HG02588 (cell line): ENCODE measurements at regions not wholly inside any gene's neighbourhood (a gene's known extent, or its start where the extent isn't known, plus 50 kb on each side); places are given as distances from the start of the nearest gene placed in this dataset.
"Not testable (repeated sequence)": the region's sequence is repeated elsewhere in the genome, so short reads cannot be mapped to it uniquely, and the experiment has no call there.

Source experiments
- ATAC-seq: cut with Tn5 transposase; IDR thresholded peaks from one replicate; pipeline ENCODE4 v1.9.1; 2021; ENCODE audit warnings: mild to moderate bottlenecking, moderate library complexity; ENCODE audit not compliant: unreplicated experiment

DNA sequence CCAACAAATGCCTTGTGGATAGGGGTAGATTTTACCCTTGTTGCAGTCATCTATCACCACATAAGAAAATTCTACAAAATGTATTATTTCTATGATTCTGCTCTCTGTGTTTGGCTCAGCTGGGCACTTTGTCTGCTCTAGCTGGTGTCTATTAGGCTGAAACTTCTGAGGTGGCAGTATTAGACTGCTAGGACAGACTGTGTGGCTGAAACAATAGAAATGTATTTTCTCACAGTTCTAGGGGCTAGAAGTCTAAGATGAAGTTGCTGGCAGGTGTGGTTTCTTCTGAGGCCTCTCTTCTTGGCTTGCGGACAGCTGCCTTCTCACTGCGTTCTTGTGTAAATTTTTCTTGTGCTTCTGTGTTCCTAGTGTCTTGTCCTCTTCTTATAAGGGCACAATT, 1139.6 kb upstream of the LRRTM3 start:
- ATAC-seq = no peak

DNA sequence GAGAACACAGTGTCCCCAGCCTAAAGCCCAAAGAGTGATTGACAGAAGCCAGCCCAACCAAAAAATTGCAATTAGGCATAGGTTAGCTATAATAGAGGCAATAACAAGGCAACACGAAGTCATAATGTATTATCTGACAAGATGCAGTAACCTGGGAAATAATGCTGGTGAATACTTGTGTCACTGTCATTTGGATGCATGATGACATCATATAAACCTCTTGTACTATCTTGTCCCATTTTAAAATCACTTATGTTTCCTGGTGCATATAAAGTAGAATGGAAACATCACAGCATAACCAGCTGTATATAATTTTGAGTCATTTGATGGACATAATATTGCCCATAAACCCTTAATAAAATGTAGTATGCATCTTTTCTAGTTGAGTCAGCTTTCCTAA, 1138.3 kb upstream of the LRRTM3 start:
- no peak for ATAC-seq

DNA sequence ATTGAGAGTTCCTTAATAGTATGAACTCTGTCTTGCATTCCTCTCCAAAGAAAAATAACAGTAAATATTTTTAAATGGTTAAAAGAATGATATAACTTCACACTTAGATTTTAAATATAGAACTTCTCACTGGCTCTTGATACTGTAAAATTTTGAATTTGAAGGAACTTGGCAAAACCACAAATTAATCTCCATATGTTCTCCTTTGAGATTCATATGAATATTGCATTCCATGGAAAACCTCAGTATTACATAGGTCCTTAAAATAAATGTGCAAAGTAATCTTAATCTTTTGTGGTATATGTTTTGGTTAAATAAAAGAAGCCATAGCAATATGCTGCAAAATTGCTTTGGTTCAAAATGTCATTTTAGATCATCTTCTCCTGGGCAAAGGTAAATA, 1137.6 kb upstream of the LRRTM3 start:
- no peak for ATAC-seq

DNA sequence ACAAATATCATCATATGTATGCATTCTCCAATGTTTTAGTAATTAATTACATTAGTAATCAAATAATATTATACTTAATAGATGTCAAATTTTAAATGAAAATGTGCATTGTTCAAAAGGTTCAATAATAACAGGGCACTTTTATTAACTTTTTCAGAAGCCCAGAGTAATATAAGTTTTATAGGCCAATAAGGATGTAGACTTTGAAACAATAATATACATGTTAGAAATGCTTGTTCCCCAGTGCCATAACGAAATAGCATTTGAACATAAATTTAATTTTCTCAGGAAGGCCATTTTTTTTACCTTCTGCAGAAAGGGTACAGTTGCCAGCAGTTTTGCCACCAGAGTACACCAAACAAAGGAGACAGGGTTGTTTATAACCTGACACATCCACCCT, 1133.9 kb upstream of the LRRTM3 start:
- no peak for ATAC-seq

DNA sequence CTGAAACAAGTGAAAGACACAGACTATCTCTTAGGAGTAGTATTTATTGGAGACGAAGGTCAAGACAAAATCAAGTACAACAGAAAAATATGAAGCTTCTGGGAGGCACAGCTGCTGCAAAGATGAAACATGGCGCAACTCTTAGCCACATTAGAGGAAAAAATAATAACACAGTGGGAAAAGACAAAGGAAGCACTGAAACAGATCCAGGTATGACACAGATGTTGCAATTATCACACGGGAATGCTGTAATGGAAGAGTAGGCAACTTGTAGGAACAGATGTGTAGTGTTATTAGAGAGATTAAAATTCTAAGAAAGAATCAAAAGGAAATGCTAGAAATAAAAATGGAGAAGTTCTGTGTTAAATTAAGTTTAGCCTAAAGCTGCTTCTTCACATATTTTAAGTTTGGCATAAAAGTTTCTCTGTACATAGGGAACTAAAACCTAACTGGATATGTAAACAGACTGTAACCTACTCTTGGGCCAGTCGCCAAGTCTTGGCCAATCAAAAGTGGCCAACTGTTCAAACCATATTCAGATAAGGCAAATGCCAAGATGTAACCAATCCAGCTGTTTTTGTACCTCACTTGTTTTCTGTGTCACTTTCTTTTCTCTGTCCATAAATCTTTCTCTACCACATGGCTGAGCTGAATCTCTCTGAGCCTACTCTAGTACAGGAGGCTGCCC, 1132.0 kb upstream of the LRRTM3 start:
- ATAC-seq = no peak

DNA sequence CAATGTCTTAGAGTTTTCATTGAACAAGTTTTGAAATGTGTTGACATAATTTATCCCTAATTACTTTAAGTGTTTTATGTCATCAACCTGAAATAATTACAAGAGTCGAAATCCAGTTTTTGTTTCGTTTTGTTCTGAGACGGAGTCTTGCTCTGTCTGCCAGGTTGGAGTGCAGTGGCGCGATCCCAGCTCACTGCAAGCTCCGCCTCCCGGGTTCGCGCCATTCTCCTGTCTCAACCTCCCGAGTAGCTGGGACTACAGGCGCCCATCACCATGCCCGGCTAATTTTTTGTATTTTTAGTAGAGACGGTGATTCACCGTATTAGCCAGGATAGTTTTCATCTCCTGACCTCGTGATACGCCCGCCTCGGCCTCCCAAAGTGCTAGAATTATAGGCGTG, 1131.0 kb upstream of the LRRTM3 start:
- not testable (repeated sequence) for ATAC-seq

DNA sequence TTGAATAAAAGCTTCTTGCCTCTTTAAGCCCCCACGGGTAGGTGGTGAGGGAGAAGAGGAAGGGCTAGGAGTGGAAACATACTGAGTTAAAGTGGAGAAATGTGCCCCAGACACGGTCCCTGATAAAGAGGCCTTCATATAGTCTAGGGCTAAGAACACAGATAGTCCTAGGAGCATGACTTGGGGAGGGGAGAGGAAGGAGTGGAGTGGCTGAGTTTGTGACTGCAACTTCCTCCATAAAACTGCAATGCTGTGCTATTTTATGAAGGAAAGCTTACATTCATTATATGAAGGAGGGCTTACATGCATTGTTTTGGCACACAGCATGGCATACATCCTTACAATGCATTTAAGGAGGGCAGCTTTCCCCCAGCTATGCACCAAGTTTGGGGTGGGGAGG, 1129.4 kb upstream of the LRRTM3 start:
- ATAC-seq = no peak

DNA sequence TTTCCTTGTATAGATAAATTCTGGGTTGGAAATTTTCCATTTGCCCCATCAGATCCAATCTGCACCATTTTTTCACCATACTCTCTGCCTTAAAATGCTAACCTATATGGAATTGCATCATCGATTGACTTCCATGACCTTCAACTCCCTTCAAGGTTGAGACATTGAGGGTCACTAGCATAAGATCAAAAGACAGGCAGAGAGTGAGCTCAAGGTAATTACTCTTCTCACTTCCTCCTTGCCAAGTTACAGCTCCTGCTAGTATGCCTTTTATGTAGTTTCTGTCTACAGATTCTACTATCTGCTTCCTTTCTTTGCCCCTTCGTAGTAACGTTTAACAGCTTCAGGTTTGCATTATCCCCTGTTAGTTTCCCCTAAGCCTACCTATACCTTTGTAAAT, 1127.7 kb upstream of the LRRTM3 start:
- ATAC-seq = no peak

DNA sequence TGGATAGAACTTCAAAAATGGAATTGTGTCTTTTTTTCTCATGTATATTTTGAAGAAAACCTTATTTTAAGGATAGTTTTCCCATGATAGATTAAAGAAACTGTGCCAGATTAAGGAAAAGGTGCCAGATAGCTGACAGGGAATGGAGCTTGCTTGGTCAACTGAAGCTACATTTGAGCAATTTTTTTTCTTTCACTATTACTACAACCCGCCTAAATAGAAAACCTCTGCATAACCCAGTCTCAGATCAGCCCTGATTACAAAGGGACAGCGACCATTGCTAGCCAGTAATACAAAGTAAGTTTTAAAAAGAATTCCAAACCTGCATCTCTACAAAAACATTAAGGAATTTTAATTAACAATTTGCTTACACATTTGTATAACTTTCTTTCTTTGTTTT, 1123.4 kb upstream of the LRRTM3 start:
- ATAC-seq = no peak

DNA sequence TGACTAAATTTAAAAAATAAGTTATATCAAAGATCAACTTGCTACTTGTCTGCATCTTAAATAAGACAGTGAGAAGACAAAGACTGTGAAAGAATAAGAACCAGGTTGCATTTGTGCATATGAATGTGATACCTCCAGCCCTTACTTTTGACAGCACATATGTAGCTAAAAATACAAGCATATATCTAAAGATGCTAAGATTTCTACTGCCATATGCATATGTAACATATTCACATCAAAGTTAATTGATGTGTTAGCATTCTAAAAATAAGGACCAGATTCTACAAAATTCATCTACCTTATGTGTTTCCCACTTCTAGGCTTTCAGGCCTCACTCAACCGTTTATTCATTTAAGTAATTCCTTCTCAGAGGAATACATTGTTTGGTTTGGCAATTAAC, 1120.3 kb upstream of the LRRTM3 start:
- no peak for ATAC-seq

DNA sequence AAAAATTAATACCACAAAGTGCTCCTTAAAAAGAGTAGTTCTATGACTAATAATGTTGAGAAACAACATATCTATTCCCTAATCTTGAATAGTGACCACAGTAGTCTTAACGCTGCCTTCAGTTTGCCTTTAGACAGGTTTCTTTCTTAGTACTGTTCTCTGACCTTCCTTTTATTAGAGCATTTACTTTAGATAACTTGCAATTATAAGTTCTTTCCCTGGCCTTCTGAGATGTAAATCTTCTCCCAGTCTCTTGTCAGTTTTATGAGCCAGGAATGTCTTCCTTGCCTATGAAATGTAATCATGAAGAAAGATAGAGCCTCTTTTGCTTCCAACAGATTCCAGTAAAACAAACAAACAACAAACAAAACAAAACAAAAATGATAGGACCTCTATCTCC, 1119.8 kb upstream of the LRRTM3 start:
- no peak for ATAC-seq

DNA sequence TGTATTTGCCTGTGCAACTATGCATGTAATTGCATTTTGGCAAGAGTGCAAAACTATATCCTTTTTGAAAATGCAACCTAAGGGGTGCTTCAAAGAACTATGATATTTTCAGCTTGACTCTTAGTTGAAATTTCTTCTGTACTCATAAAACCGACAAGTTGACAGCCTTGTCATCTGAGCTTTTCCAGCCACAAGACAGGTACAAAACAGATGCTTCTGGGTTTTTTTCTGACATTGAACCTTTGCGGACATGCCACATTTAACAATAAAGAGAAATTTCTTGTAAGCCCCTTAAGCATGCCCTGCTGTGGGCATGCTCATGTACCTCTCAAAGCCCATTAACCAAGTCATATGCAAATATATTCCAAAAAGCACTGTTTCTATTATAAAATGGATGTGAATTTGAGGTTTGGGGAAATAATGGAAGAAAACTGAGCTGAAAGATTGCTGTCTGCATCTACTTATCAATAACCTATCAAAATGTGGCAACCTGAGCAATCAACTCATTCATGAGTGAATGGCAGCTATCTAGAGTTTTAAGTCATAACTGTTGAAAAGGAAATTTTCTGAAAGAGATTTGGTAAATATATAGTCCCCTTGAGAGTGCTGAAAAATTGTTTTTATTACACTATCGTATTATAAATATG, 1117.0 kb upstream of the LRRTM3 start:
- ATAC-seq = no peak

DNA sequence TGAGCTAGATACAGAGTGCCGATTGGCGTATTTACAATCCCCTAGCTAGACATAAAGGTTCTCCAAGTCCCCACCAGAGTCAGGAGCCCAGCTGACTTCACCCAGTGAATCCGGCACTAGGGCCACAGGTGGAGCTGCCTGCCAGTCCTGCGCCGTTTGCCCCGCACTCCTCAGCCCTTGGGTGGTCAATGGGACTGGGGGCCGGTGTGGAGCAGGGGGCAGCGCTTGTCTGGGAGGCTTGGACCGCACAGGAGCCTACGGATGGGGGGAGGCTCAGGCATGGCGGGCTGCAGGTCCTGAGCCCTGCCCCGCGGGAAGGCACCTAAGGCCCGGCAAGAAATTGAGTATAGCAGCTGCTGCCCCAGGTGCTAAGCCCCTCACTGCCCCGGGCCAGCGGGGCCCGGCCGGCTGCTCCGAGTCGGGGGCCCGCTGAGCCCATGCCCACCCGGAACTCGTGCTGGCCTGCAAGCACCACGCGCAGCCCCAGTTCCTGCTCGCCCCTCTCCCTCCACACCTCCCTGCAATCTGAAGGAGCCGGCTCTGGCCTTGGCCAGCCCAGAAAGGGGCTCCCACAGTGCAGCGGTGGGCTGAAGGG, 1113.8 kb upstream of the LRRTM3 start:
- ATAC-seq = no peak

DNA sequence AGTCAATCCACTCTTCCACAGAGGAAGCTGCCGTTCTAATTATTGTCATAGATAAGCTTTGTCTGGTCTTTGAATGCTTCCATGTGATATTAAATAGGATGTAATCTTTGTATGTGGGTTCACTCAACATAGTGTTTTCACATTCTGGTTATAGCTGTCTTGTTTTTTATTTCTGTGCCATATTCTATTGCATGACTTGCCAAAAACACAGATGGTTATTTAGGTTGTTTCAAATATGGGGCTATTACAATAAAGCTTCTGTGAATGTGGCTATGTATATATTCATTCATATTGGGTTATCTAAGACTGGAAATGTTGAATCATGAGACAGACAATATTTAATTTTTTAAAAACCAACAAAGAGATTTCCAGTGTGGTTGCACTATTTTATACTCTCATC, 1109.3 kb upstream of the LRRTM3 start:
- ATAC-seq = no peak

DNA sequence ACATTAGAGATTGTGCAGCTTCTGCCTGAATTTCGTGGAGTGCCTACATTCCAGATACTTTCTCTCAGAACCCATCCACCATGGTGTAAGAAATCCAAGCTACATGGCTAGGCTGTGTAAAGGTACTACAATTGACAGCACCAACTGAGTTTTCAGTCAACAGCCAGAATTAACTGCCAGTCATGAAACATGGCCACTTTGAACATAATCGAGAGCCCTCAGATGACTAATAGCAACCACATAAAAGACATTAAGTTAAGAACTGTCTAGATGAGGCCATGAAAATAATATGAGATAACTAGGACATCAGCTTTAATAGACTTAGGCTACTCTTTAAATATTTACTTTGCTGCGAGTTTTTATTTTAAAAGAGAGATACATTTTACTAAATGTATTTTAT, 1106.8 kb upstream of the LRRTM3 start:
- no peak for ATAC-seq

DNA sequence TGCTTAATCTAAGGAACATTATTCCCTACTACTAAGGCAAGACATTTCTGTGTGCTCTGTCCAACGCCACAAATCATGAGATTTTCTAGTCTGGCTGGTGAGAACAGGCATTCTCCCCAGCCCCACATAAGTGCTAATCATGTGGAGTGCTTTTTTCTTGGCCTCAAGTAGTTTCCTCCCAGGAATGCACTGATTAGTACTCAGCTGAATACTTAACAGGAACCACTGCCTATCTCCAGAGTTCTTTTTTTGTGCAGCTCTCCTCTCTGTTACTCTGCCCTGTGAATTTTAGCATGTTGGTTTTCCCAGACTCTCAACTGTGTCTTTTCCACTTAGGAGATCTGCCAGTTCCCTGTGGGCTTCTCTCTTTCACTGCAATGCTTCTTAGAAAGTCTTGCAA, 1098.5 kb upstream of the LRRTM3 start:
- no peak for ATAC-seq

DNA sequence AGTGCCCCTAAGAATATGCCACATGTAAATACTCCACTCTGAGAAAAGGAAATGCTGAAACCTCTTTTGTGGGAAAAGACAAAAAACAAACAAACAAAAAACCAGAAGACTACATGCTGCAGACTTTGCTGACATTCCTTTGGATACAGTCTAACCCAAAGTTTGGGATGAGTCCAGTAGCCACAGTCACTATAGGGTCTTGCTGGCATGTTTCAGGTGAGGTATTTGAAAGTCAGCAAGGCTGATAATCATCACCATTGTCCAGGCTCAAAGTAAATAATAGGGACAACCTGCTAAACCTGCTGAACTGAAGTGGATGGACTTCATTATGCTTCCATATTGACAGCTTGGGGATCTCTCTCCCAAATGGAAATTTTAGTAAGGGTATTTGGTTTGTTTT, 1087.0 kb upstream of the LRRTM3 start:
- no peak for ATAC-seq

DNA sequence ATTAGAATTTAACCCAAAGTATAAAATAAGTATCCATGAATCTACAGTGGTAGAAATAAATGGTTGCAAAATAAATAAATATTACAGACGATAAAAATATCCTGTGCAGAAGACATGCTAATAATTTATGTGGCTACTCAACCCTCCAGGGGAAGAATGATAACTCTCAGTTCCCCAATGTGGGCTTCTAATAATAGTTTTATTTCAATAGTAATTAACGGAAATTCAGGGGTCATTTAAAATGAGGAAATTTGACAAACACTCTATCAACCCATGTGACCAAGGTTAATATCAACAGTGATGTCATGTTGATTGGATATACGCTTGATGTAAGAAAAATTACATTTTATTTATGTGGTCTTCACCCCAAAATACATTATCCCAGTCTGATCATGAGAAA, 1082.6 kb upstream of the LRRTM3 start:
- ATAC-seq = no peak

DNA sequence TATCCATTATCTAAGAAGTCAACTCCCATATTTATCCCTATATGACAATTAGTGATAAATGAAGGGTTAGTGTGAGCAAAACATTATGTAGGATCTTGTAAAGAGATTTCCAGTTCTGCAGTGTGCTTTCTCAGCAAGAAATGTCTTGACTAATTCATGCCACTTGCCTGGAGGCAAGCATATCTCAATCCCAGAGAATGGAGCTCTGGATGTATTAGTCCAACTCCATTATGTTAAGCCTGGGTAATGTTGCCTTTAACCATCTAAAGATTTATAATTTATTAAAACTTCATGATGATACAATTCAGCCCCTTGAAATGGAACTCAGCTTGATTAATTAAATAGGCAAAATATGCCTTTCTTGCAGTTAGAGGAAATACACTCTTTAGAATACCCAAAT, 1079.9 kb upstream of the LRRTM3 start:
- no peak for ATAC-seq

DNA sequence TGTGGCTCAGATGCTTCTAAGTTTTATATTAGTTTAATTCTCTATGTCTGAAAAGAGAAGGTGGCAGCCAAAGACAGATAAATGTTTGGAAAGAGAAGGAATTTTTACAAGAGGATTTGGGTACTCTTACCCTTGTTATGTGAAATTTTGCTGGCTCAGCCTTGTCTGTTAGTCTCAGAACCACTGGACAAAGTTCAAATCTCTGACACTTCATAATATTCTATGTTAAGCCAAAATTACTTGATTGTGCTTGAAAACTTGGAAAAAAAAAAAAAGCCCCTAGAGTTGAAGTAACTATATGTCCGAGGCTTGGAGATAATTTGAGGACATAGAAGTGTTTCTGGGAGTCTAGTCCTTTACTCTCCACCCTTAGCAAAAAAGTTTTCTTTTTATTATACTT, 1079.3 kb upstream of the LRRTM3 start:
- ATAC-seq = no peak

DNA sequence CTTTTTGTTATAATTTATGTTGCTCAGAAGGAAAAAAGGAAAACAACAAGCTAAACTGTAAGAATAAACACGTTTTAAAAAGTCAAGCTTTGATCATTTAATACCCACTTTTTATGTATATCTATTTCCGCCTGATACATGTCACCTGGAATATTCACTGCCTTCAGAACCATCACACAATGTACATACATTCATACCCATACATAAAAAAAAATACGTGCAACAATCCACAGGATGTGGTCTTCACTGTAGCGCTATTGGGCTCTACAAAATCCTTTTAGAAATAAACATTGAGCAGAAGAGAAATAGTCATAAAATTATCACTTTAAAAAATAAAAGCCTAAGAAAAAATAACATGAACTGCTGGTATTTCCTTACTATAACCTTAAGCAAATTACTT, 1078.9 kb upstream of the LRRTM3 start:
- no peak for ATAC-seq

DNA sequence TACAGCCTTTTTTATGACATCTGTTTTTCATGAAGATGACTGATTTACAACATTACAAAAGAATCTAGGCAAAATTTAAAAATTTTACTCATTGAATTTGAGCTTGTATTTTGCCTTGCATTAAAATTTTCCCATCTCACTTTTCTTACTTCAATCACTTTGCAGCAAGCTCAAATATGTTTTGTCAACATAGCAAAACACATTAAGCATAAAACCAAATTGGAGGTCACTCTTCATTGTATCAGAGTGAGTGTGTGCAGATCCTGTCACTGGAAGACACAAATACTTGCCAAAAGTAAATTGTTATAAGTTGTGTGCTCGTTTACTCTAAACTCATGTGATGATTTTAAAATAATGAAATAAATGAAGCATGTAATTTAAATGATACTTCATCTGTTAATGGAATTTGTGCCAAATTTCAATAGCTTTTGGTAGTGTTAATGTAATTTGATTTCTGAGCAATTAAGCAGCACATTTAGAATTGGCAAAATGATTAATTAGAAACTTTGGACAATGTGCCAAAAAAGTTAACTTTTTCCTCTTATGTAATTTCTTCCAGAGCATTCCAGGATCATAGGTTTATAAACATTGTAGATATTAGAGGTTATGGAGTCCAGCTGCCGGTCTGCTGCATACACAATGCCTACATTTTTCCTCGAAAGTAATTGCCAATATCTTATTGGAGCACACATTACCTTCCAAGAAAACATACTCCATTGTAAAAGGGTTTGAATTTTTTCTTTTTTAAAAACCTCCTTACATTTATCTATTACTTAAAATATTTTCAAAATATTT, 1078.2 kb upstream of the LRRTM3 start:
- ATAC-seq = no peak
